CD4-positive, alpha-beta T cell treated with Interleukin-17A for 4 hours (primary cell): ENCODE measurements at regions not wholly inside any gene's neighbourhood (a gene's known extent, or its start where the extent isn't known, plus 50 kb on each side); places are given as distances from the start of the nearest gene placed in this dataset.

ENCODE experiments used
- DNase-seq: peaks from one replicate; pipeline ENCODE4 v3.0.0-alpha.2; 2020; ENCODE audit warnings: mixed read lengths

DNA sequence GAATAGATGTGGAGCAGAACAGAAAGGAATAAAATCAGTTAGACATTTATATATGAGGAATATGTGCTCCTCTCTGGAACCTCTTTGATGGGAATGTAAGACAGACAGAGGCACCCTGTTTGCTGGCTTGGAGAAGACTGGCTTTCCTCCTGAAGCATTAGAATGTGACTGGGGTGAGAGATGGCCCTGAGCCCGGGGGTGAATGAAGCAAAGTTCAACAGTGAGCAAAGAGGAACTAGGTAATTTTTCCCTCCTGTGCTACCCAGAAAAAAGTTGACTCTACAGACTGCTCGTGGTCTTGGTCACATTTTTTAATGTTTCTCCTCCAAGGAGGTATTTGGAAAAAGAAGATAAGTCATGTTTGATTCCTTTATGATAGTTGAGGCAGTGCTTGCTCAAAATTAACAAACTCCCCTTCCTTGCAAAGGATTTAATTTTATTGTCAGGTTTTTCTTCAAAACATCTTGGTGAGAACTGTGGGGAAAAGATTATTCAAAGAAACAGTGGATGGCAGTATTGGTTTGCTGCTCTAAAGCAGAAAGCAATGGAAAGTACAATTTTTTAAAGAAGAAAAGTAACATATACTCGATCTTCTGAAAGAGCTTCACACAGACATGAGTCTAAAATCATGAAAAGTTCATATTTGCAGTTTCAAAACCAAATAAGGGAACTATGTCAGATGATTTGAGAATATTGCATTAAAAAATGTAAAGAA lies 370.4 kb upstream of the CDIN1 start:
- no peak for DNase-seq

DNA sequence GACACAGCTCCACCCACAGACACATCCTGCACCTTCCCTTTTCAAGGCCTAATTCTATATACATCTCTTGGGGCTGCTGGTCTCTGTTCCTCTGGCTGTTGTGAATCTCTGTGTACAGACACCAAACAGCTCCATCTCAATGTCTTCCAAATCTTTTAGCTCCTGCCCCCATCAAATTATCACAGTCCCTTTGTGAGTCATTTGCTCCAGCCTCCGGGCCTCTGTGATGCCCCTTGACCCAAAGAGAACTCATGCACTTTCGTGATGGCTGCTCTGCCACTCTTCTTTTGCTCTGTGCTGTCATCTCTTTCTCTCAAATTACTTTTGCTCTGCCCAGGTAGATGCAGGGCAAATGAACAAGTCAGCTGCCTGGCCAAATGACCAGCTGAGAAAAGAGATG lies 369.0 kb upstream of the CDIN1 start:
- DNase-seq: no peak

DNA sequence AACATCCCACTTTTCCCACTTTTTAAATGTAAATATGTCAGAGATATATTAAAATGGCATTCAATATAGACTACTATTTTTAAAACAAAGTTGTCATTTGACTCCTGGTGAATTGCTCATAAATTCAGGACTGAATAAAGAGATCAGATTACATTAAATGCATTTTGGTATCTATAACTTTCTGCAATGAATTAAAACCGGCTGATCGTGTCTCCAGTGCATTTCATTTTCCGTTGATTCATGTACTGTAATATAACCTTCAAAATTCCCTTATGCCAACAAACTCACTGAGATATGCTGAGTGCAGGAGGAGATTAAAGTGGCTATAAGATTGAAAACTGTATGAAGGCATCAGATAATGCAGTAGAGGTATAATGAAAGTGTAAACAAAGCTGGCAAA lies 361.1 kb upstream of the CDIN1 start:
- DNase-seq: no peak

DNA sequence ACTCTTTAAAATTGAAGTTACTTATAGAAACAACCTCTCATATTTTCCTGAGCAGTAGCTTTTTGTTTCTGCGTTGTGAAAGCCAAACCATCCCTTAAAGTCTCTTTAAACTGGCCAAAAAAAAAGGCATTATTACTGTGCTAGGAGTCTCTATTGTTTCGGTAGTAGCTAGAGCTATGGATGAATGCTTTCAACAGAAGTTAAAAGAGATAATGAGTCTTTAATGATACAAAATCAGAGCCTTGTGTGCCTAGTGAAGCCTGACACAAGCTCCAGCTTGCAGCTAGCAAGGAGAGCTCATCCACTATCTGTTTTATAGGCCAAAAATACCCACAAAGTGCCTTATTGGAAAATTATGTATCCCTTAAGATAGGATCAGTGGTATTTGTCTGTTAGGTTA lies 360.4 kb upstream of the CDIN1 start:
- no peak for DNase-seq

DNA sequence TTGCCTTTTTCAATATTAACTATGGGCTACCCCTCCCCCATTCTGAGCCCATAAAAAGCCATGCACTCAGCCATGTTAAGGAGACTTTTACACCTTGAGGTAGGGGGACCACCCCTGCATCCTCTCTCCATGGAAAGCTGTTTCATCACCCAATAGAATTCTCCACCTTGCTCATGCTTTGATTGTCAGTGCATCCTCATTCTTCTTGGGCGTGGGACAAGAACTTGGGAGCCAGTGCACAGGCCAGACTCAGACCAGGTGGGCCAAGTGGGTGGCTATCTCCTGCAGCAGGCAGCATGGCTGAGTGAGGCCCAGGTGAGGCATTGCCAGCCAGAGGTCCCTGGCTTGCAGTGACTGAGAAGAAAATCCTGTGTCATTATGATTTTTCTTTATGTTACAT lies 357.4 kb upstream of the CDIN1 start:
- DNase-seq: no peak

DNA sequence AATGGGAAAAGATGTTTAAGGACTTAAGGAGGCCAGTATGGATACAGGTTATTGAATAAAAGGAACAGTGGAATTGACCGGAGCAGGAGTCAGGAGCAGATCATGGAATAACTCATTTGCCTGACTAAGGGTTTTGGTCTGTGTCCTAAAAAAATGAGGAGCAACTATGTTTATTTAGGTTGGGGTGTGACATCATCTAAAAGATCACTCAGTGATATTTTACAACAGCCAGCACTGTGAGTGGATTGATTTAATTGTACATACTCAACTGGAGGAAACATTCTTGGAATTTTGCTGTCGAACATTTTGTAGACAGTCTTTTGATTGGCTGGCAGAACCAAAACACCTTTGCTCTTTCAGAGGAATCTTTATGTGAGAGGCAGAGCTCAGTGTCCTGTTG lies 348.6 kb upstream of the CDIN1 start:
- DNase-seq: no peak

DNA sequence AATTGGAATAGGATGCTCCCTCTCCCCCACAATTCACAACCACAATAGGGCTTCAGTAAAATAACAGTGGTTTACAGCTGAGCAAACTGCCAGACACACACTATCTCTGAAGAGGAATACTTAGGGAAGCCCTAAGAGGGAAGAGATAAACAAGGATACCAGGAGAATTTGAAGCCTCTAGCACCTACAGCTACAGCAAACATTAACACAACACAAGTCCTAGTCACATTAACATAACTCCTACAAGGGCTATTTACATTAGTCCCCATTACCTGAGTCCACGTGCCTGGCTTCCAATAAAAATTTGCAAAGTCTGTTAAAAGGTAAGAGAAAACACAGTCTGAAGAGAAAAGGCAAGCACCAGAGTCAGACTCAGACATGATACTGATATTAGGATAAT lies 346.9 kb upstream of the CDIN1 start:
- DNase-seq: no peak

DNA sequence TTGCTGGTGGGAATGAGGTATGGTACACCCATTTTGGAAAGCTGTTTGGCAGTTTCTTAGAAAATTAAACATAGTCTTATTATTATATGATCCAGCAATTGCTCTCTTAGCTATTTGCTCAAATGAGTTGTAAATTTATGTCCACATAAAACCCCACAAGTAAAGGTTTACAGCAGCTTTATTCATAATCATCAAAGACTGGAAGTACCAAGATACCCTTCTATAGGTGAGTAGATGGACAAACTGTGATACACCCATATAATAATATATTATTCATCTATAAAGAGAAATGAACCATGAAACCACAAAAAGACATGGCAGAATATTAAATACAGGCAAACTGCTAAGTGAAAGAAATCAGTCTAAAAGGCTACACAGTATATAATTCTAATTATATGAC lies 344.7 kb upstream of the CDIN1 start:
- no peak for DNase-seq

DNA sequence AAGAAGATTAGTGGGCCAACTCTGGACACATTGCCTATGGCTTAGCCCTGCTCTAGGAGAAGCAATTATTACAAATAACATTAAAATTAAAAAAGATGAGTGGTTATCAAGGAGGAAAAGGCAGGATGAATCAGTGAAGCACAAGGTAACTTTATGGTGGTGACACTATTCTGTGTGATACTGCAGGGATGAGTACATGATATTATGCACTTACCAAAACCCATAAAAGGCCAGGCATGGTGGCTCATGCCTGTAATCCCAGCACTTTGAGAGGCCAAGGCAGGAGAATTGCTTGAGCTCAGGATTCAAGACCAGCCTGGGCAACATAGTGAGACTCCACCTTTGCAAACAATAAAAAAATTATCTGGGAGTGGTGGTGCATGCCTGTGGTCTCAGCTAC lies 344.3 kb upstream of the CDIN1 start:
- DNase-seq: no peak

DNA sequence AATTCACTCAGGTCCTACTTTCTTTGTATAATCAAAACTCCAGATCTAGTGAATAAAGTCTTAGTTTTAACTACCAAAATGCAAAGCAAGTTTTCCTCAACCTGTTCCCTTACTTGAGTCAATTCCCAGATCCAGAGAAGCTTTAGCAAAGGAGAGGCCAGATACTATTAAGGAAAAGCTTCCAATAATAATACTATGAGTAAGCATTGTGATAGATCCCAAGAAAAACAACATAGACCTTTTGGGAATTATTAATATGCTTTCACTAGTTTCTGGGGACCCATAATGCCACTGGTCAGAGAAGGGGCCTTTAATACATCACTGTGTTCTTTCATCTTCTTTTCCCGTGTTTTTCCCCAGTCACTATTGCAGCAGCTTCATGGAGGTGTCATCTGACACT lies 339.9 kb upstream of the CDIN1 start:
- DNase-seq: no peak

DNA sequence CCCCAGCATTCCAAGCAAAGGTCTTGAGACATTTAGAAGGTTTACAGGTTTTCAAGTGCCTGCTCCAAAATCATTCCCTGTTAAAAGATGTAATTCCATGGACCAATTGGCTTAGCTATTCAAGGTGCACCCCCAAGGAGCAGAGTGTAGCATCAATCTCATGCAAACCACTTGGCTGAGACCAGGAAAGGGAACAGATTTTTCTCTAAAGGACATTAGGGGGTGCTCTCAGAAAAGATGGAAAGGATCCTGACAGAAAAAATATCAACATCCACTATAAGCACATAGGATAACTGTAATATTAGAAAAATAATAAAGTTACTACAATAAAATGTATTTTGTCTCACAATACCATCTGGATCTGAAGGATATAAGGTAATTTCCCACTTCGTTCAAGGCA lies 328.0 kb upstream of the CDIN1 start:
- DNase-seq: no peak

DNA sequence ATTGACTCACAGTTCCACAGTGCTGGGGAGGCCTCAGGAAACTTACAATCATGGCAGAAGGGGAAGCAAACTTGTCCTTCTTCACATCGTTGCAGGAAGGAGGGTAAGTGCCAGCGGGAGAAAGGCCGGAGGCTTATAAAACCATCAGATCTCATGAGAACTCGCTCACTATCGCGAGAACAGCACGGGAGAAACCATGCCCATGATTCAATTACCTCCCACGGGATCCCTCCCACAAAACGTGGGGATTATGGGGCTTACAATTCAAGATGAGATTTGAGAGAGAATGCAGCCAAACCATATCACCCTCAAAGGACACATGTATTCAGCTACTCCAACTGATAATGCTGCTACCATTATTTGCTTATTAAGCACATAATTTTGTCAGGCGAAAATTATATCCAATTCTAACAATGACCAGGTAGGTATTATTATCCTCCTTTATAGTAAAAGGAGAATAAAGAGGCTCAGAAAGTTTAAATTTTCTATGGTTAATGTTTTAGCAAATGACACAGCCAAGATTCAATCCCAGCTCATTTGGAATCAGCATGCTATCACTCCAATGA lies 327.2 kb upstream of the CDIN1 start:
- DNase-seq: no peak

DNA sequence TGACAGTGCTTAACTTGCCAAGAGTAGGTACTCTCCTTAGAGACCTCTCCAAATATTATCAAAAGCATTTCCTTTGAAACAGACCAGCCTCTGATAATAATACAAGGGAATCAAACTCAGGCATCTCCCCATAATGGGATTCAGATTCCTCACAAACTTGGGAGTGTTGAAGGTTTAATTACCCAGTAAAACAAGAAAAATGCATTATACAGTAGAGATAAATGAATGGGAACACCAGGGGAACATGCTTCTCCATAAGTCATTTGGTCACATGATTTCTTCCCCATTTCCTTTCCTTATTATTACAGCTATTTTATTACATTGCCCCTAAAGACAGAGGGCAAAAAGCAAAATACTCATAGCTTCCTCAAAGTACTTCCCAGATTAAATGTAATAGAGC lies 325.0 kb upstream of the CDIN1 start:
- no peak for DNase-seq

DNA sequence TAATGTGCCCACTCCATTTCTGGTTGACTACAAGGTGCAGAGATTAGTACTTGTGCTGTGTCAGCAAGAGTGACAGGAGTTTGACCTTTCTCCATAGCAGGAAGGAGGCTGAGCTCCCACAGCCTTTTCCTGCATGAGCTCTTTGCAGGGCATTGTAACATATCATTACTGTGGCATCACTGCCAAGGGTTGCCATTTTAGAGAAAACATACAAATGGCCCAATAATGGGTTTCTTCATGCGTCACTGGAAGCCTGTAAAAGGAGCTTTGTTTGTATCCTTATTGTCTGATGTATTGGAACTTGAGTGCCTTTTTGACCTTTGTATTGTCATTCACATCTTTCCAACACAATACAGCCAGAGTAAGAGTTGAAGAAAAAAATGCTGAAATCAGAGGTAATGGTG lies 323.0 kb upstream of the CDIN1 start:
- no peak for DNase-seq

DNA sequence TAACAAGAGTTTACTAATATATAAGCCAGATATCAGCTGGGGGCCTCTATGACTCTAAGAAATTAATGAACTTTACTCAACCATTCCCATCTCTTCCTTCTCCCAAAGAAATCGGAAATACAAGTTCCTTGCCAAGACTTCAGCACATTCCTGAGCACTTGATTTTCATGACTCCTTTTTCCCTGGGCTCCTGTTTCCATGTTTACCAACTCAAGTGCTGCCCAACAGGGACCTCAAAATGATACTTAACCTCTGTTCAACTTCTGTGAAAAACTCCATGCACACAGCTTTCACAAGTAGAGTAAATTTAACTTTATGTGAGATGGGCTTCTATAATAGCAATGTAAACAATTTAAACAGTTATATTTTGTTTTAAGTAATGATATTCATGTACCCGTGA lies 315.8 kb upstream of the CDIN1 start:
- DNase-seq: no peak

DNA sequence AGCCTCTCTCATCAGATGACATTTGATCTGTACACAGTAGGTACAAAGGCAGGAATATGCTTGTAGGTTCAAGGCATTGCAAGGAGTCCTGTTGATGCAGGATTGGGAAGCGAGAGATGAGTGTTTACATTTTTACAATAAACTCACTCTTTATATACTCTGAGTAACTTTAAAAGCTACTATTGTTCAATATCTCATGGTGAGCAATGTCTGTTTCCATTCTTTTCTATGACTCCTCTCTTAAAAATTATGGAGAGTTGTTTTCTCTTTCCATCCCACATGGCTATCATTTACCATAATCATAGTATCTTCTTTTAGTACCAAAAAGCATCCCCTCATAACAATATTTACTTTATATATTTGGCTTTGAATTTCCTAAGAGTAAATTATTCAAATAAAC lies 314.0 kb upstream of the CDIN1 start:
- no peak for DNase-seq

DNA sequence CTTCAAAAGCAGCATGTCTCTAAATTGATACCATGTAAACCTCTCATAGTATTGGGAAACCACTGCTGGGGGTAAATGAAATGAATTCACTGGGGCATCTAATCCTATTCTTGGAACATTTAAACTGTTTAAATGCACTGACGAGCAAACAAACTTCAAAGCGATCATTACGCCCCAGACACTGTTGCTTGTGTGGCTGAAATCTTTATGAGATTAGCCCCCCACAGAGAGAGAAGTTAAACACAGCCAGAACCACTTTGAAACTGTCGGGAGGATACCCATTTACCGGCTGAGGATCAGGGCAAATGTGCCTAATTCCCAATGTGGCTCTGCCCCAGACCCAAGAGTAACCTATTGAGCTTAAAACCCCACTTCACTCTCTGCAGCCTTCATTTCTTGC lies 308.4 kb upstream of the CDIN1 start:
- no peak for DNase-seq

DNA sequence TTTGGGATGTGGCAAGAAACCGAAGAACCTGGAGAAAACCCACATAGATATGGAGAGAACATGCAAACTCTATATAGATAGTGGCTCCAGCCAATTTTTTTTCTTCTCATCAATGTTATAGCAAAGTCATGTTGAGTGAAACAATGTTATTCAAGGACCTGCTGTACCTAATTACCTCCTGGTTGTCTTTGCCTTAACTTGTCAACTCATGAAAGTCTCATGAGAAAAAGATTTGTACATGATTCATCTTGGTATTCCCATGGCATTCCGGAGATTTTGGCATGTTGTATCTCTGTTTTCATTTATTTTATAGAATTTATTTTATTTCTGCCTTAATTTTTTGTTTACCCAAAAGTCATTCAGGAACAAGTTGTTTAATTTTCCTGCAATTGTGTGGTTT lies 303.8 kb upstream of the CDIN1 start:
- no peak for DNase-seq

DNA sequence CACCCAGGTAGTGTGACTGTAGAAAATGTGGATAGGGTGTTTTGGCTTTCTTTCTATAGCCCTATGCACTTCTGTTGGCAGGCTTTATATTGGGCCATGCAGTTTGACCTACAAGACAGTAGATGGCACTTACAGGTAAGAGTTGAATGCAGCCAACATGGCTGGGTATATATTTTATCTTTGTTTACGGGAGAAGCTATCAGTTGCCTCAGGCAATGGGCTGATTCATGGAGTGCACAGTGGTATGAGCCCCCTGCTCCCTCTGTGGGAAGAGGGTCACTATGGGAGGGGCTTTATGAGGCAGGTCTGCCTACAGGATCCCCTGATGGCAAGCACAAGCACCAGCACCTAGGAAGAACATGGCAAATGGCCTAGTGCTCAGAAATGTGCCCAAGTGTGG lies 301.2 kb upstream of the CDIN1 start:
- DNase-seq: no peak

DNA sequence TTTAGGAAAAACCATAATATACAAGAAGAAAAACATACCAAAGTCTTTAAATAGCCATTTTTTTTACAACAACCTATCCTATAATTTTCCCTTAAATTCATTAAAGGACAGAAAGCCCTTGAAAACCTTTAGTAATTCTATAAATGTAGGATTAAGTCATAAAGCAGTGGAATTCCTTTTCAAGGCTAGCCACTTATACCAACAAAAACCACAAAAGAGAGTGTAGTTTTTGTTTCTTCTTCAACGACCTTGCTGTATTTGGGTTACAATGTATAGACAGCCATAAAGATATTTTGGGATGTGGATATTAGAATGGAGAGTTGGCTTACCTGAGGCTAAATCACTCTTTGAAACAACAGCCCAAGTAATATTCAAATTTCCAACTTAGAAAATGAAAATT lies 296.6 kb upstream of the CDIN1 start:
- no peak for DNase-seq

DNA sequence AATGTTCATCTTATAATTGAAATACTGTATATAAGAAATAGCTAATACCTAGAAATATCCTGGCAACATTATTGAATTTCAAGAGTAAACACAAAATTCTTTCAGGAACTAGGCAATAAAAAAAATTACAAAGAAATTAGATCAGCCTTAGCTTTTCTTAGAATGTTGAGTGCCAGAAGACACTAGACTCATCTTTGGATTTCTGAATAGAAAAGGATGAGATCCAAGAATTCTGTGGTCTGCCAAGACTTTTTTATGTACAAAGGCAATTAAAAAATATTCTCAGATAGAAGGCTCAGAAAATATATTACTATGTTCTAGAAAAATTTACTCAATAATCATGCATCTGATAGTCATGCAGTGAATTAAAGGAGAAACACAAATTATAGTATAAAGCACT lies 294.5 kb upstream of the CDIN1 start:
- no peak for DNase-seq

DNA sequence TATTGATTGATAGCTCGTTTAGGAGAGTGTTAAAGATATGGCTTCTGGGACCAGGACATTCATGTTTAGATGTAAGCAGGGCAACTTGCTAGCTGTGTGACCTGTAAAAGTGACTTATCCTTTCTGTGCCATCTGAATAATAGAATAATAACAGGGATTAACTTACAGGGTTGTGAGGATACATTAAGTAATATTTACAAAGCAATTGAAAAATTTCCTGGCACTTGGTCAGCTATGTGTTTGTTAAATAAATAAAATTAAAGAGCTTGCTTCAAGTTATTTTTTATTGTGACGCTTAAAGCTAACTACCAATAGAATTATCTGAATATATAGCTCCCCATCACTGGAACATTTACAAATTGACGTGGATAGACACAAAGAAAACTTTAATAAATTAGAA lies 287.9 kb upstream of the CDIN1 start:
- DNase-seq: no peak

DNA sequence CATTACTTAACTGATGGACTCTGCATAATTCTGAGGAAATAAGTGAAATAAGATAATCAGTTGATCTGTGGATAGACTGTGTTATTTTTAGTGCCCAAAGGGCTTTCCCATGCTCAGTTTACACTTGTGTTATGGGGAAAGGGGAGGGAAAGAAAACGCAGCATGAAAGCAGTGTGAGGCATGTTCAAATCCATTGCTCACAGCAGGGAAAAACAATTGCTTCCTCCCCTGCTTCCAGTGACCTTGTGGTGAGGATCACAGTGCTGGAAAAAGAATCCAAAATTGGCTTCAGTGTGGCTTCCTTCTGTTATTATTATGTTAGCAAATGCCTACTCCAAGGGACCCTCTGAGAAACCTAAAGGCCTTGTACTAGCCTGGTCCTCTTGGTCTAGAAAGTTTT lies 285.1 kb upstream of the CDIN1 start:
- DNase-seq: no peak

DNA sequence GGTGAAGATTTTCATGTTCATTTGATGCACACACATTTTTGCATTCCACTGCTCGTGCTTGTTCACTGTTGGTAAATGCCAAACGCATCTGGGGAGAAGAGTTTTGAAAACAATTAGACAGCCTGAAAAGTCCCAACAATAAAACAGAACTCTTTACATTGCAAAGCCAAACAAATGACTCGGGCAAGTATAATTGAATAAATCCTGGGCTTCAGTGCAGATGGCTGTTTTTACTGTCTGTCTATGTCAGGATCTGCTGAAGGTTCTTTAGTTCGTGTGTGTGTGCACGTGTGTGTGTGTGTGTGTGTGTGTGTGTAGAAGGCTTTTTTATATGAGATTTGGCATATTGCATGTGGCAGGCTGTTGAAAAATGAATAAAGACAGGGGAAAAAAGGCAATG lies 277.5 kb upstream of the CDIN1 start:
- DNase-seq: no peak

DNA sequence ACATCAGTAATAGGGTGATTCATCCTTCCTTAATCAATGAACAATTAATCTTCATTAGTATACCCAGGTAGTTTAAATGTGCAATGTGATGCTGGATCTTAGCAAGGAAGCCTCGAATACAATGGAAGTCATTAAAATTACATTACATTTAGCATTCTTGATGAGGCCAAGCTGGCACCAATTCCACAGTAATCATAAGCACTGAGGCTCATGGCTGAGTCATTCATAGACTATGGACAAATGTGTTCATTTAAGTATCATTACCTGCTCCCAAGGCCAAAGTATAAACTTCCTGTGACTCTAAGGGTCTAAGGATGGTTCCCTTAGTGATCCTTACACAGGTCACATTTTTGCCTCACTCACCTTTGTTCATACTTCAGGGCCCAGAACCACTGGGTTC lies 266.4 kb upstream of the CDIN1 start:
- no peak for DNase-seq
